GM23338 (cell line): ENCODE measurements at regions not wholly inside any gene's neighbourhood (a gene's known extent, or its start where the extent isn't known, plus 50 kb on each side); places are given as distances from the start of the nearest gene placed in this dataset.

Experiments
- CTCF ChIP-seq, 2 experiments: fragments of 200-600 bp in 1 of 2; sonication (generic) in 1 of 2; conservative IDR thresholded peaks; 2 replicates each; pipeline versions ENCODE4 v1.5.1 to v1.6.1; 2016 to 2017; ENCODE audit warnings: antibody characterized with exemption in 2 of 2, low read depth in 2 of 2, mild to moderate bottlenecking in 2 of 2, moderate library complexity in 1 of 2
- EZH2 ChIP-seq: fragments of 200-600 bp; sonication (generic); IDR thresholded peaks from one replicate; pipeline ENCODE4 v1.8.0; 2017; ENCODE audit warnings: antibody characterized with exemption, mild to moderate bottlenecking, low read depth; ENCODE audit not compliant: unreplicated experiment
- POLR2AphosphoS5 ChIP-seq: IDR thresholded peaks from 2 replicates; pipeline ENCODE4 v1.6.1; 2016; ENCODE audit warnings: antibody characterized with exemption, low read depth

DNA sequence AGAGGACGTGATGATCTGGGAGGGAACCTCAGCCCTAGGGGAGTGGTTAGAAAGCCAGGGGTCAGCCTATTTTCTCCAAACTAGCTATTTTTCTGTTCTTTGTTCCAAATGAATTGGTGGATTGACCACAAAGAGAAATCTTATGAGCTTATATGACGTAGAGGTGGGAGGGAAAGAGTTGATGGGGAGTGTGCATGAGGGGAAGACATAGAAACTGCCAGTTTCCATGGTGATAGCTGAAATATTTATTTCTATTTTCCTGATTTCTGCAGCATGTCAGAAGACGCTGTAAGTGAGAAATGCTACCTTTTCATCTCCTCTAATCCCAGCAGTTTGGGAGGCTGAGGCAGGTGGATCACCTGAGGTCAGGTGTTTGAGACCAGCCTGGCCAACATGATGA lies 51.4 kb upstream of the CISTR start:
- TF ChIP-seq EZH2 (no peak), CTCF (conservative IDR thresholded peaks at IDR 0.05; ENCODE audit: low read depth in 2 of 2) (no peak), POLR2AphosphoS5 (no peak)
